SK-N-SH treated with all-trans-retinoic acid at 6 μM for 48 hours (cell line): ENCODE measurements at regions not wholly inside any gene's neighbourhood (a gene's known extent, or its start where the extent isn't known, plus 50 kb on each side); places are given as distances from the start of the nearest gene placed in this dataset.

Source experiments
- CSDC2 ChIP-seq: fragments of 250-450 bp; sonication (Bioruptor Pico); IDR thresholded peaks from 2 replicates; pipeline ENCODE4 v1.5.0; 2020; ENCODE audit warnings: mild to moderate bottlenecking, moderate library complexity
- ISL1 ChIP-seq: fragments of 250-450 bp; sonication (Bioruptor Pico); IDR thresholded peaks from 2 replicates; pipeline ENCODE4 v2.1.2; 2022; ENCODE audit warnings: mild to moderate bottlenecking, moderate library complexity
- TSHZ2 ChIP-seq: fragments of 250-450 bp; sonication (Bioruptor Pico); IDR thresholded peaks from 2 replicates; pipeline ENCODE4 v1.5.0; 2020; ENCODE audit warnings: mild to moderate bottlenecking, moderate library complexity

GRCh38 chr16:63363738-63364137, 1327.5 kb upstream of the CDH8 start:
- TF ChIP-seq CSDC2 (CRISPR knock-in tag) (no peak), TSHZ2 (CRISPR knock-in tag) (no peak), ISL1 (CRISPR knock-in tag) (no peak)
